NCI-H510A (cell line): ENCODE measurements at regions not wholly inside any gene's neighbourhood (a gene's known extent, or its start where the extent isn't known, plus 50 kb on each side); places are given as distances from the start of the nearest gene placed in this dataset.

Source experiments
- DNase-seq: peaks from one replicate; lab custom pipeline; 2025; lab: John Stamatoyannopoulos, UW

- no peak for DNase-seq
Observed at GRCh38 chr17:51487947-51488346, 227.6 kb downstream of the UTP18 start.

- DNase-seq, result no peak
Observed at GRCh38 chr17:51491416-51491815, 231.1 kb downstream of the UTP18 start.

- no peak for DNase-seq
Observed at GRCh38 chr17:51493206-51493605, 232.9 kb downstream of the UTP18 start.

GRCh38 chr17:51496378-51496777 lies 236.0 kb downstream of the UTP18 start:
- no peak for DNase-seq

- DNase-seq, result no peak
Observed at GRCh38 chr17:51499897-51500296, 239.6 kb downstream of the UTP18 start.

- no peak for DNase-seq
Observed at GRCh38 chr17:51500454-51500853, 240.1 kb downstream of the UTP18 start.

- no peak for DNase-seq
Observed at GRCh38 chr17:51505450-51505849, 245.1 kb downstream of the UTP18 start.

- no peak for DNase-seq
Observed at GRCh38 chr17:51507444-51507843, 247.1 kb downstream of the UTP18 start.

- no peak for DNase-seq
Observed at GRCh38 chr17:51508048-51508447, 247.7 kb downstream of the UTP18 start.

GRCh38 chr17:51510940-51511339 lies 250.6 kb downstream of the UTP18 start:
- no peak for DNase-seq

- no peak for DNase-seq
Observed at GRCh38 chr17:51512220-51512907, 252.0 kb downstream of the UTP18 start.

GRCh38 chr17:51516924-51517323 lies 256.6 kb downstream of the UTP18 start:
- no peak for DNase-seq

GRCh38 chr17:51524524-51524923 lies 264.2 kb downstream of the UTP18 start:
- no peak for DNase-seq

GRCh38 chr17:51526507-51526906 lies 266.2 kb downstream of the UTP18 start:
- no peak for DNase-seq

- no peak for DNase-seq
Observed at GRCh38 chr17:51527225-51527982, 267.1 kb downstream of the UTP18 start.

GRCh38 chr17:51528111-51528510 lies 267.8 kb downstream of the UTP18 start:
- DNase-seq, result no peak

- no peak for DNase-seq
Observed at GRCh38 chr17:51533219-51533618, 272.9 kb downstream of the UTP18 start.

GRCh38 chr17:51533821-51534220 lies 273.5 kb downstream of the UTP18 start:
- DNase-seq, result no peak

GRCh38 chr17:51536627-51537026 lies 276.3 kb downstream of the UTP18 start:
- no peak for DNase-seq

- DNase-seq, result no peak
Observed at GRCh38 chr17:51537996-51538550, 277.7 kb downstream of the UTP18 start.

- DNase-seq, result no peak
Observed at GRCh38 chr17:51540151-51540550, 279.8 kb downstream of the UTP18 start.

- DNase-seq, result no peak
Observed at GRCh38 chr17:51541215-51541614, 280.9 kb downstream of the UTP18 start.

GRCh38 chr17:51546114-51546513 lies 285.8 kb downstream of the UTP18 start:
- no peak for DNase-seq
